ENCODE measurements at regions not wholly inside any gene's neighbourhood (a gene's known extent, or its start where the extent isn't known, plus 50 kb on each side); places are given as distances from the start of the nearest gene placed in this dataset.

GRCh38 chr19:30778961-30779715 lies 407.0 kb downstream of the ZNF536 start:
- no peak for DNase-seq

DNA sequence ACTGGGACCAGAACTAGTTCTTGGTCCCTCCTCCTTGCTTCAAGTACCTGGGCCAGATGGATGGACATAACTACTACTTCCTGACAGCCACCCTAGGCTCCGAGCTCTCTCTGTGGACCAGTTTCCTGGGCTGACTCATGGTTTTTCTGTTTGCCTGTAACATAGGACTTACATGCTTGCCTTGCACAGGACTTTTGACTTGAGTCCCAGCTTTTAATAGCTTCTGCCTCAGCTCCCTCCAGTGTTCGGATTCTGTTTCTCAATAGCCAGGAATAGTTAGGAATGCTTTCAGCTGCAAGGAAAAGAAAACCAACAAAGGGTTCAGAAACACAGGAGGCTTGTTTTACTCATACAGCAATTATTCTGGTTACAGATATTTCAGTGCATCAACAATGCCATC lies 405.9 kb downstream of the ZNF536 start:
- no peak for DNase-seq

GRCh38 chr19:30775956-30776355 lies 403.8 kb downstream of the ZNF536 start:
- no peak for DNase-seq

DNA sequence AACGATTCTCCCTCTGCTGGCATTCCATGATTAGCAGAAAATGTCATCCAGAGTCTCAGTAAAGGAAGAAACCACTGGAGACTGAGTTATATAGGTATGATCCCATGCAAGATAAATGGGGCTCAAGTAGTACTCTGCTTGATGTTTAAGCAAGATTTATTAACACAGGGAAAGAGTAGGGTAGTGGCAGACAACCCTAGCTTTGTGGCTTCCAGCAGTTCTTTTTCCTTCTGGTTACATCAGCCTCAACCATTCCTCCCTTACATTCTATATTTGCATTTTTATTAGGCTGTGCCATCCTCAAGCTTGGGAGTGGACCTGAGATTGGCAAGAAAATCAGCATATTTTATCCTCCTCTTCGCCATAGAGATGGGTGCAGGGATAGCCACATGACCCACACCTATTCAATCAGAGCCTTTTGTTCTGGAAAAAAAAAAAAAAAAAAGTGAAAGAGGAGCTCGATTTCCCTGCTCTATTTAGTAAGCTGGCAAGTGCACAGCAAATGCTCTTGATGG lies 402.1 kb downstream of the ZNF536 start:
- DNase-seq, result no peak

DNA sequence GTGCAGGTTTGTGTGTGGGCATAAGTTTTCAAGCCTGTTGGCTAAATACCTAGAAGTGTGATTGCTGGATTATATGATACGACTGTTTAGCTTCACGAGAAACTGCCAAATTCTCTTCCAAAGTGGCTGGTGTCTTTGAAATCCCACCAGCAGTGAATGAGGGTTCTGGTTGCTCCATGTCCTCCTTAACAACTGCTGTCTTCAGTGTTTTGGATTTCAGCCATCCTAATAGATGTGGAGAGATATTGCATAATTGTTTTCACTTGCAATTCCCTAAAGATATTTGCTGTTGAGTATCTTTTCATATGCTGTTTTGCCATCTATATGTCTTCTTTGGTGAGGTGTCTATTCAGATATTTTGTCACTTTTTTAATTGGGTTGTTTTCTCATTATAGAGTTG lies 390.5 kb downstream of the ZNF536 start:
- no peak for DNase-seq

- no peak for DNase-seq
Measured at GRCh38 chr19:30760014-30760413, 387.8 kb downstream of the ZNF536 start.

DNA sequence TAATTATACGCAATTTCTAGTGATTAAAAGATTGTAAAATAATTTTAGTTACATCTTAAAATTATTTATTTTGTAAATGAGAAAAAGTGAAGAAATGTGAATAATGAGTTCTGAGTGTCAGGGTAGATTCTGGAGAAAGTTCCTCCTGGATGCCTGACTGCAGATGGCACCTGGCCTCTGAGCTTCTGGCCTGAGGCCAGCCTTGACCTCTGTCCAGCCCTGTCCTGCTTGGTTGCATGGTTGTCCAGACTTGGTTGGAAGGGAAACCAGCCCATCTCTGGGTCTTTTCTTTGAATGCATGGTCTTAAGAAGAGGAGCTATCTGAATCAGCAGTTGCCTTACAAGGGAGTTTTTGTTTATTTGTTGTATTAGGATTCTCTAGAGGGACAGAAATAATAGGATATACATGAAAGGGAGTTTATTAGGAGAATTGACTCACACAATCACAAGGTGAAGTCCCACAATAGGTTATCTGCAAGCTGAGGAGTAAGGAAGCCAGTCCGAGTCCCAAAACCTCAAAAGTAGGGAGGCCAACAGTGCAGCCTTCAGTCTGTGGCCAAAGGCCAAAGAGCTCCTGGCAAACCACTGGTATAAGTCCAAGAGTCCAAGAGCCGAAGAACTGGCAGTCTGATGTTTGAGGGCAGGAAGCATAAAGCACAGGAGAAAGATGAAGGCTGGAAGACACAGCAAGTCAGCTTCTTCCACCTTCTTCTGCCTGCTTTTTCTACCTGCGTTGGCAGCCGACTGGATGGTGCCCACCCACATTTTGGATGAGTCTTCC lies 385.8 kb downstream of the ZNF536 start:
- DNase-seq, result no peak

DNA sequence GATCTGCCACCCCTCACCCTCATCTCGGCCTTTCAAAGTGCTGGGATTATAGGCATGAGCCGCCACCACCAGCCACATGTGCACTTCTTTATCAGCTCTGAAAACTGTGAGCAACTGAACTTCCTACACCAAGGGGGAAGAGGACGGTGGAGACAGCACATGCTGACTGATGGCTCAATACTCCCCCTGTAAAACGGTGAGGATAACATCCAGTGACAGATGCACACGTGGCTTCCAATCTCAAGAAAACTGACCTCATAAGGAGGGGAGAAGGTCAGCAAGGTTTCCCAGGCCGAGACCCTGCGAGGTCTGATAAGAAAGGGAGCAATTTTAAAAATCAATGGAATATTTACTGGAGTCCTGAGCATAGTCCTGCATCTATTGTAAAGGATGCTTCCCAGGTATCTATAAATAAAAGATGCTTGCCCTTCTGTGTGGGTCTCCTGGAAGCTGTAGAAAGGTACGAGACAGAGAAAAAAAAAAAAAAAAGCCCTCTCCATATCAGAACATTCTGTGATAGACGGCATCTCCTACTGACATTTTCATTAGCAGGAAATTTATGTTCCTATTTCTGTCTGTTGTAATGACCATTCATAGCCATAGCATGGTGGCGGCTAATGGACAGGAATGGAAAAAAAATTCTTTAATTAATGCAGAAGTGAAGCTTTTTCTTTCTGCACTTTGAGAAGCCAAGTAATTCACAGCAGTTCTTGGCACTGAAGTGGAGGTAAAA lies 385.1 kb downstream of the ZNF536 start:
- no peak for DNase-seq

DNA sequence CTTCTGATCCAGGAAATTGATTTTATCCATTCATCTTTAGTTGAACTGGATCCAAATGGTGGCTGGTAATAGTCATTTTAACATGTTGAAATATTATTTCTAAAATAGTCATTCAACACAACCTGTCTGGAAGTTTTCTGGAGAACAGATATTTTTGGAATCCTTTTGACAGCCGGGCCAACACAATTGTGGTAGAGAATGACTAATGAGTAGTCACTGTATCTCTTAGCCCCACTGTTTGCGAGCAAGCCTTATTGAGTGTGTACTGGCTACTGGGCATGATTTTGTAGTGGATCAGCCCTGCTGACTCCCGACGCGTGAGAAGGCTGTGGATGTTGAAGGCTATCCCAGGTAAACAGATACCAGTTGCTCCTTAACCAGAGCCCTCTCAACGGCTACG lies 383.4 kb downstream of the ZNF536 start:
- DNase-seq, result no peak

GRCh38 chr19:30754162-30754561 lies 382.0 kb downstream of the ZNF536 start:
- DNase-seq, result no peak

GRCh38 chr19:30752876-30753275 lies 380.7 kb downstream of the ZNF536 start:
- DNase-seq, result no peak

GRCh38 chr19:30752201-30752600 lies 380.0 kb downstream of the ZNF536 start:
- DNase-seq, result no peak

DNA sequence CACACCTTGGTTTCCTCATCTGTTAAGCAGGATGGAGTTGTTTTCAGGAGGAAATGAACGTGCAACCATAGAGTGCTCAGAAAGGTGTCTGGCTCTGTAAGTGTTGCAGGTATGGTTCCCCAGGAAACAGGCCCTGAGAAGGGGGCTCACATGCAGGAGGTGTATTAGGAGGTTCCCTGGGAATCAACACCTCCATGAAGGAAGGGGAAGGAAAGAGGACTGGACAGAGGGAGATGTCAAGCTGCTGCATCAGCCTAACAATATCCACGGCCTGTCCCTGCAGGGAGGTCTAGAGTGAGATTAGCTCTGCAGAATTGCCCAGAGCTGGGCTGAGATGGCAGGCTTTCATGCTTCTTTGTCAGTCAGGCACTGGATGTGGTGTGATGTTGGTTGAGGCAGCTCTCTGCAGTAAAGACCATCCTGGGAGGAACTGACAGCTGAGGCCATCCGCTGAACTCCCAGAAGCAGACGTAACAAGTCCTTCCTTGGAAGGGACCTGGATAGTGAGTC lies 373.3 kb downstream of the ZNF536 start:
- no peak for DNase-seq

- DNase-seq, result no peak
Measured at GRCh38 chr19:30744741-30745475, 372.7 kb downstream of the ZNF536 start.

- DNase-seq, result no peak
Measured at GRCh38 chr19:30743702-30744101, 371.5 kb downstream of the ZNF536 start.

- no peak for DNase-seq
Measured at GRCh38 chr19:30743011-30743410, 370.8 kb downstream of the ZNF536 start.

GRCh38 chr19:30742406-30742938 lies 370.3 kb downstream of the ZNF536 start:
- DNase-seq, result no peak

DNA sequence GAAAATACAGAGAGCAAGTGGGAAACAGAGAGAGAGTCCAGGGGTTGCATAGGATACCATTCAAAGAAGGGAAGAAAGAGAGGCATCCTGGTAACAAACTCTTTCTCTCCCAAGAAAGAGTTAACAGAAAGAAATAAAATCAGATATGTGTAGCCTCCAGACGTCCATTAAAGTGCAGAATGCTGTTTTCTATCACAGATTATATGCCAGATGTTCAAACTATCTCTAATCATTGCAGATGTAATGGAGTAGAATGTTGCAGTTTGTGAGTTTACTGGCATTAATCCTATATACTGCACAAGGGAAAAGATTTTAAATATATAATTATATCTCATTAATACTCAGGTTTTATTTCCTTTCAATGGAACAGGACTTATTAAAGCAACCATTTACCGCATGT lies 369.4 kb downstream of the ZNF536 start:
- no peak for DNase-seq

- DNase-seq, result no peak
Measured at GRCh38 chr19:30739394-30739793, 367.2 kb downstream of the ZNF536 start.

GRCh38 chr19:30738047-30738446 lies 365.9 kb downstream of the ZNF536 start:
- DNase-seq, result no peak

DNA sequence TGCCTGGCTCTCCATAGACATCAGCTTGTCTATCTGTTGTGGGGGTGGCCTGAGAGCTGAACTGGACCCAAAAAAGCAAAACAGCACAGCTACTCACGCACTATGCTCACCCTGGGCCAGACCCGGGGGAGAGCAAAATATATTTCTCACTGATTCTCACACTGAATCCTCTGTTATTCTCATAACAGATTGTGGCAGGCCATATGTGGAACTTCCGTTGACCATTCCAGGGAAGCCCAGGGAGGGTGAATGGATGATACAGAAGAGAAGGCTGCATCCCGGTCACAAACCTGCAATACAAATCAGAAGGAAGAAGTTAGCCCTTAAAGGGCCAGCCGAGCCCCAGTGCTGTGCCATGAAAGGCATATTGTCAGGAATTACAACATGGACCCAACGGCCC lies 362.5 kb downstream of the ZNF536 start:
- no peak for DNase-seq

GRCh38 chr19:30733826-30734550 lies 361.8 kb downstream of the ZNF536 start:
- DNase-seq, result no peak
